ENCODE measurements at regions not wholly inside any gene's neighbourhood (a gene's known extent, or its start where the extent isn't known, plus 50 kb on each side); places are given as distances from the start of the nearest gene placed in this dataset.

GRCh38 chr13:74883834-74884233, 598.1 kb downstream of the TBC1D4 start:
- TF ChIP-seq CTCF (IDR thresholded peaks at IDR 0.05) (no peak), POLR2A (IDR thresholded peaks at IDR 0.05) (no peak)

Measured in ovary (tissue), 3 donors.